Heart left ventricle (tissue), 13 donors: ENCODE measurements at regions not wholly inside any gene's neighbourhood (a gene's known extent, or its start where the extent isn't known, plus 50 kb on each side); places are given as distances from the start of the nearest gene placed in this dataset.
"Not testable (repeated sequence)": the region's sequence is repeated elsewhere in the genome, so short reads cannot be mapped to it uniquely, and the experiment has no call there.

Experiments
- CTCF ChIP-seq, 12 donors: fragments of 200-600 bp; sonication (generic) in 4 of 12; IDR thresholded peaks; one replicate each; pipeline versions ENCODE4 v1.5.0 to v1.8.0; 2018 to 2022; ENCODE audit warnings: antibody characterized with exemption in 12 of 12, mild to moderate bottlenecking in 5 of 12
- POLR2A ChIP-seq, 2 donors: fragments of 450-650 bp; IDR thresholded peaks; one replicate each; pipeline ENCODE4 v1.6.1; 2017; ENCODE audit warnings: antibody characterized with exemption in 2 of 2, mild to moderate bottlenecking in 2 of 2, moderate library complexity in 2 of 2
- donor health status: ischemic (EF 13 %, LVEDD 7.1; RV severe dilation, severe dysfunction).
- donor health status: DM: no; HTN: yes; CAD: no.
- donor health status: DM: no; HTN: no; CAD: no.
- donor health status: ischemic (EF 25% LVEDD 6.9; RV normal size, moderate dysfunction).
- donor health status: ischemic (EF 25% LVEDD 5.7; RV mildly dilated, moderate dysfunction).
- donor health status: ischemic (EF 35%, LVEDD 5.7; RV mildly dilated, moderate dysfunction).
- donor health status: nonischemic (EF 11% LVEDD 7.7; RV severe dilation, severe dysfunction).
- donor health status: DM: yes; HTN: yes; CAD: no.
- donor health status: PGD.
- donor health status: ischemic (EF 29% LVEDD 5.4; RV normal size, mild dysfunction).
- donor health status: nonischemic (EF 23%, LVEDD 6.1; RV moderate dilation, normal function).

GRCh38 chr21:9659877-9660276 is 861.5 kb upstream of the TPTE start:
- TF ChIP-seq POLR2A, CTCF (IDR thresholded peaks at IDR 0.05): not testable (repeated sequence)
